HT-29 (cell line): ENCODE measurements at regions not wholly inside any gene's neighbourhood (a gene's known extent, or its start where the extent isn't known, plus 50 kb on each side); places are given as distances from the start of the nearest gene placed in this dataset.
"Not testable (repeated sequence)": the region's sequence is repeated elsewhere in the genome, so short reads cannot be mapped to it uniquely, and the experiment has no call there.

Experiments used
- DNase-seq: peaks from one replicate; pipeline ENCODE4 v3.0.0-alpha.2; 2015; ENCODE audit warnings: low spot score

DNA sequence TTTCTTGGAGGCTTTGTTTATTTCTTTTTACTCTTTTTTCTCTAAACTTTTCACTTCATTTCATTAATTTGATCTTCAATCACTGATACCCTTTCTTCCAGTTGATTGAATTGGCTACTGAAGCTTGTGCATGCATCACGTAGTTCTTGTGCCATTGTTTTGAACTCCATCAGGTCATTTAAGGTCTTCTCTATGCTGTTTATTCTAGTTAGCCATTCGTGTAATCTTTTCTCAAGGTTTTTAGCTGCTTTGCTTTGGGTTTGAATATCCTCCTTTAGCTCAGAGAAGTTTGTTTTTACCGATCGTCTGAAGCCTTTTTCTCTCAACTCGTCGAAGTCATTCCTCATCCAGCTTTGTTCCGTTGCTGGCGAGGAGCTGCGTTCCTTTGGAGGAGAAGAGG is 189.9 kb downstream of the TTC6 start:
- not testable (repeated sequence) for DNase-seq

DNA sequence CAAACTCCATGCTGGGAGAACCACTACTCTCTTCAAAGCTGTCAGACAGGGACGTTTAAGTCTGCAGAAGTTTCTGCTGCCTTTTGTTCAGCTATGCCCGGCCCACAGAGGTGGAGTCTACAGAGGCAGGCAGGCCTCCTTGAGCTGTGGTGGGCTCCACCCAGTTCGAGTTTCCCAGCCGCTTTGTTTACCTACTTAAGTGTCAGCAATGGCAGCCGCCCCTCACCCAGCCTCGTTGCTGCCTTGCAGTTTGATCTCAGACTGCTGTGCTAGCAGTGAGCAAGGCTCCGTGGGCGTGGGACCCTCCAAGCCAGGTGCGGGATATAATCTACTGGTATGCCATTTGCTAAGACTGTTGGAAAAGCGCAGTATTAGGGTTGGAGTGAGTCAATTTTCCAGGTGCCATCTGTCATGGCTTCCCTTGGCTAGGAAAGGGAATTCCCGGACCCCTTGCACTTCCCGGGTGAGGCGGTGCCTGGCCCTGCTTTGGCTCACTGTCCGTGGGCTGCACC is 190.7 kb downstream of the TTC6 start:
- not testable (repeated sequence) for DNase-seq

DNA sequence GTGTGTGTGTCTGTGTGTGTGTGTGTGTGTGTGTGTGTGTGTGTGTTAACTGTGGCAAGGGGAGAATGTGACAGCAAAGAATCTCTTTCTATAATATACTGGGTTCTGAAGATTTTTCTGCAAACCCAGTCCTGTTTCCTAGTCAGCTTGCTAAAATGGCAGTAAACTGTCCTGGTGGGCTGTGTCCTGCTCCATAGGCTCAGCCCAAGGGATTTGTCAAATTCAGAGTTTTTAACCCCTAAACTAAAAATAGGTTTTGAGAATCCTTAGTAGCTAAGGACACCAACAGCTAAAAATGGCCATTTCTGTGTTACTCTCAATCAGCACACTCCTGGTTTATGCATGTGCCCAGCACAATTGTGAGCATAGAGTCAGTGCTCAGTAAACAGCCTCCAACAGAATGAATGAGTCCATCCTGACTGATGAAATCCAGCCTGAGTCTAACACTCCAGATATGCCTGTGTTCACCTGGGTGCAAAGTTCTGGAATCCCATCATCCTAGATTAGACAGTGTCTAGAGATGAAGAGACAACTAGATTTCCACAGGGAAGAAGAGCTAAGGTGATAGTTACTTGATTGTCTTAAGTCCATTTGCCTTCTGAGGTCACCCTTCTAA is 192.6 kb downstream of the TTC6 start:
- no peak for DNase-seq

DNA sequence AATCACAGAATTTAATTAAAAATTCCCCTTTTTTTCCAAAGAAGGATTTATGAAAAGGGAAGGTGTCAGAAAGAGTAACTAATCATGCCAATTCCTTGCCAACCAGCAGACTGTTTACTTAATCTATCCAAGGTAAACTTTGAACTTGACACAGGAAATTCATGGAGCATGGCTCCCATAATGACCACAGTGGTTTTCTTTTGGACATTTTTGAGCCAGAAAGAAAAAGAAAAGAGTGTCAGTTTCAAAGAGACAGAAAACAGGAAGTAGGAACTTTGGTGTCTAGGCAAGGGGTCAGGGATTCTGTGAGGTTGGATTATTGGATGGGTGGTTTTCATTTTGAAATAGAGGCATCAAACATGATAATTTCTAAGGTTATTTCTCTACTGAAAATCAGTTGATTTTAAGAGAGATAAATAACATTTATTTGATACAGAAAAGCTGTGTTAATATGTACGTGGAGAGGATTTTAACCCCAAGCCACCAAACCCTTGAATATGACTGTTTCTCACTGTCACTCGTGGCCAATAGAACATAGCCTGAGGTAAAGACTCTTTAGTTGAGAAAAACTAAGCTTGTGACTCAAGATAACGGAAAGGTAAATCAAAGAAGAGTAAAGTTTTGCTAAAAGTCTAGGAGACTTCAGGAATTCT is 196.1 kb downstream of the TTC6 start:
- DNase-seq, result peak; percentile 20

DNA sequence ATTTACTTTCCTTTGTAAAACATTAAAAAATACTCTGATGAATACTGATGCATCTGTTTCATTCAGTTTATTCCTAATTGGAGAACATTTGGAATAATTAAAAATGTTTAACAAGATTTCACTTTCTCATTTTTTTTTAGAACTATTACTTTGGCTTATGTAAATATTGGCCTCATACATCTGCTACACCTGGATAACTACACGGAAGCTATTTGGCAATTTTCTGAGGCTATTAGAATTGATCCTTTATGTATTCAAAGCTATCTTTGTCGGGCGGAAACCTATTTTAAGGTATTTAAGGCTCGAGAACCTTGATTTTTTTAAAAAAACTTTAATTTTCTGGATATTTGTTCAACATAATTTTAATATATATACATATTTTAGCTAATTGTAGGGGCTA is 196.7 kb downstream of the TTC6 start:
- DNase-seq, result no peak

DNA sequence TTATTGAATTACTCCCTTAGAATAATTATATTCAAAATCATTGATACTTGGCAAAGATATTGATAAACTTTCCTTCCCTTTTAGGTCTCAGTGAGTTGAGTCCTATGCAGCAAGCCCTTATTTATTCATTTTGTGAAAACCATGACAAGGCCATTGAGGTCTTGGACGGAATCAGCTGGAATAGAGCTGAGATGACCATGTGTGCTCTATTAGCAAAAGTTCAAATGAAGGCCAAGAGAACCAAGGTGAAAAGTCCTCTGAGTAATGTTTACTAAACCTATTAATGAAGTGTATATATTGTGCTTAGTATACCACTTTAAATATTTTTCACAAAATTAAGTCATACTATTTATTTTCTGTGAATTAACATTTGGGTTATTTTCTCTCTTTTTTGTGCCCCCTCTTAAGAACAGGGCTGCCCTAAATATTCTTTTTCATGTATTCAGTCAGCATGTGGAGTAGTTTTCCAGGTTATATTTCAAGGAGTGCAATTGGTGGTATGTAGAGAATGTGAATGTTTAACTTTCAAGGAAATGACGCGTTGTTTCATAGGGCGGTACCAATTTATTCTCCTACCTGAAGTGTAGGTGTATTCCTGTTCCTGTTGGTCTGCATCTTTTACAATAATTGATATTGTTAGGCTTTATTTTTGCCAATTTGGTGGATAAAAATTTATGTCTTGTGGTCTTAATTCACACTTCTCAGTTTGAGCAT is 201.4 kb downstream of the TTC6 start:
- DNase-seq, result peak; percentile 47

DNA sequence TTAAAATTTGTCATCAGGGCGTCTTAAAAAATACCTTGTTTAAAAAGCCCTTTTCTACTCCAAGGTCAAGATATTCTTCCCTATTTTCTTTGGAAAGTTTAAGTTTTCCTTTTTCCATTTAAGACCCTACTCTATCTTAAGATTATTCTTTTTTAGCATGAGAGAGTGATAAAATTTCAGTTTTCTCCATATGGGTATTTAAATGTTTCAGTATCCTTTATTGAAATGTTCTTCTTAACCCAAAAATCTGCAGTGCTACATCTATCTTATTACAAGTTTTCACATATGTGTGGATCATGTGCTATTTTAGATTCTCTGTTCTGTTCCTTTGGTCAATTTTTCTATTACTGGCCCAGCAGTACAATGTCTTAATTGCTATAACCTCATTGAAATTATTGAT is 202.2 kb downstream of the TTC6 start:
- no peak for DNase-seq

DNA sequence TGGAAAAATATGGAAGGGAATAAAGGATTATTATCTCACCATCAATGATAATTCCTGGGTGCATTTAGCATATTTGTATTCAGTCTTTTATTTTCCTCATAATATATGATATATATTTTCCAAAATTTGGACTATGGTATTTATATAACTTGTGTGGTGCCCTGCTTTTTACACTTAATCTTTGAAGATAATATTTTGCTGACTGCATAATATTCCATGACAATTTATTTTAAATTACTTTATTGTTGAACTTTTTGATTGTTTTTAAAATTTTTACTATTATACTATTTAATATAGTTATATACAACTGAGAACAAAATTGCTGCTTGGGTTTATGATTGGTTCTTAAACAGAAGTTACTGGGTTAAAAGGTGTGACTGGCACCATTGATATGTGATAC is 212.3 kb downstream of the TTC6 start:
- DNase-seq, result no peak

DNA sequence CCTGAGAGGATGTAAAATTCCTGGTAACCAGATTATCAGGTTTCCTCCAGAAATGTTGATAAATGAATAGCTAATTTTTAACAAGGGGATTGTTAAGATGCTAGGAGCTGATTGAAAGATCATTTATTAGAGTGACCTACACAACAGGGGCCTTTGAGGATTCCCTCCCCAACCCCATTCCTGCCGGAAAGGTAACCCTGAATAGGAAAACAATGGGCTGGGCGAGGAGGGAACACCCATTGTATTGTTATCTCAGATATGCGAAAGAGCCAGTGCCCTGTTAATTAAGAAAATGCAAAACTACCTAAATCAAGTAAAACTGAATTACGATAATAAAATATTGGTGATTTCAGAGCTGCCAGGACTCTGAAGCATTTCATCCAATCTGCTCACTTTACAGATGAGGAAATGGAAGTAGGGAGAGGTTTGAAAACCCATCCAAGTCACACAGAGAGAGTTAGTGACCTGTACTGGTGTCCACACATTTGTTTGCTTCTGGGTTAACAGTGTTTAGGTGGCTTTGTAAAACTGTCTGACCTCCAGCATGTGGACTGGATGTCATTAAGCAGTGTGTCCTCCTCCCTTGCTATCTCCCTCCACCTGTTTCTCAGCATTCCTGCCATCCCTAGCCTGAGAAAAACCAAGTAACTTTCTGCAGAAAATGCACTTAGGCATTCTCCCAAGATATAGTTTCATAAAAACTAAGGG is 214.8 kb downstream of the TTC6 start:
- DNase-seq, result no peak

DNA sequence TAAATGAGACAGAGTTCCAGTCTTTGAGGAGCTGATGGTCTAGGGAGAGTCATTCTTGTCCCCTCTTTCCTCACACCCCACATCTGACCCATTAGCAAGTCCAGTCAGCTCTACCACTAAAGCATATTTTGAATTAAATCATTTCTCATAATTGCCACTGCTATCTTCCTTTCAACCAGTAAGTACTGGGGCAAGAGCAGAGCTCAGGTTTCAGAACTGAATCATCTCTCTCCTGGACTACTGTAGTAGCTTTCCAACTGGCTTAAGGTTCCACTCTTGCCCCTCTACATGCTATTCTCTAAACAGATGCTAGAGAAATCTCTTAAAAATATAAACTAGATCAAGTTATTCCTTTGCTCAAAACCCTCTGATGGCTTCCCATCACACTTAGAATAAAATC is 218.3 kb downstream of the TTC6 start:
- DNase-seq, result no peak

DNA sequence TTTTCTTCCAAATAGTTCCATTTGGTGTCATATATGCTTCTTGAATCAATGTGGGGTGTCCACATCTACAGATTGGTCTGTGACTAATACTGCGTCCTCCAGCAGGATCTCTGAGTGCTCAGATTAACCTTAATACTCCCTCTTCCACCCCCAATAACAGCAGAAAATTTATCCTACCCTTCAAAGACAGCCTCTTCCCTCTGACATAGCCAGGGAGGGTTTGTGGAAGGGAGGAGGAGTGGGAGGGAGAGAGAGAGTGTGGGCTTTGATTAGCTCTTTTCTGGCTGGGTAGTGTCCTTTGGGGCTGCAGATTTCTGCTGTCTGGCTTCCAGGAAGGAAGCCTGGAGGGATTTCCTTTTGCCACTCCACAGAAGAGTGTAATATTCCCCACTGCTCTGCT is 220.7 kb downstream of the TTC6 start:
- no peak for DNase-seq

DNA sequence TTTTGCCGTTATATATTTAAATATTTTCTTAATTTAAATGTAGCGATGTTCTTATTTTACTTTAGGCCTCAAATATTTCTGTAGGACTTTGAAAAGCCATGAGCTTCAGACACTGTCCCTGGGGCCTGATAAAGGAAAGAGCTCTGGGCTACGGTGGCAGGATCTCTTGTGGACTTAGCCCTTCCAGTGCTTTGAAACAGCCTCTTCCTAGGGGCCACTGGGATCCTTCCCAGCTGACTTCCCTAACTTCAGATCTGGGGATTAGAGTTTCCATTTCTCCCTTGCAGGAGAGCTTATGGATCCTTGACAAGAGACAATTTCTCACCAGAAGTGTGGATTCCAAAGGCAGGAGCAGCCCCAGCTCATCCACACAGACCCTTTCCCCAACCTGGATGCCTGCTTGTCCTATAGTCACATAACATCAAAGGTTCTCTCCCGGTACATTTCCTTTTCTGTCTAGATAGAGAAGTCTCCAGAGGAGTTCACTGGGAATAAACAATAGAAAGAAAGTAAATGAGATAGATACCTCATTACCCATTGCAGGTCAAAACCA is 221.4 kb downstream of the TTC6 start:
- DNase-seq, result no peak

DNA sequence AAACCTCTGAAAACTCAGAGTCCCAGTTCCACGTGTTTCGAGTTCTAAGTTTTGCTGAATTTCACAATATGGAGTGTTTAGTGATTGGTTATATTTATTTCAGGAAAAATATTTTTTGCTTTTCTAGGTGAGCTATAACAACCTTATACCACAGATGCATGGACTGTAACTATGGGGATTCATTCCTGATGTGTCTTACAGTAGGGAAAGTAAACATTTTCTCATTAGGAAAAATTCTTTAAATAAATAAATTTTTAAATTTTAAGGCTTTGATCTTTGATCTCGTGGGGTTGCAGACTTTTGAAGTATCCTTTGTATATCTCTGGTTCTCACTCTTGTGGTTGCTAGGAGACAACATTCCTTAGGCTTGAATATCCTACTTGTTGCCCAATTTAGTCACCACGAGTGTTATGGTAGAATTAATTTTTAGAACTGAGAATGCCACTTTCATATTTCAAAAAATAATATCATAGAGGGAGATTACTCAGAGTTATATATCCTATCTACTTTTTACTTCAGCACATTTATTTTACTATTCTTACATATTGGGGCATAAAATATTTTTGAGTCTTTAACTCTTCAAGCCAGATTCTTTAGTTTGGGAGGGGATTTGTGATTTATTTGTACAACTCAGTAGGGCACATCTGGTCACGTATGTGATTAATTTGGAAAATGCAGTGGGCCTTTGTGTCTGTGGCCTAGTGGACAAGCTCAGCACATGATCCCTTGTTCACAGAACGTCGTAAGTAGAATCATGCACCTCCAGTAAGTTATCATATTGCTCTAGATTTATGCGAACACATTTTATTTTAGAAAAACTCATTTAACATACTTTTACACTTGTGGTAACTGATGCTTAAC is 224.0 kb downstream of the TTC6 start:
- peak; percentile 7 for DNase-seq

DNA sequence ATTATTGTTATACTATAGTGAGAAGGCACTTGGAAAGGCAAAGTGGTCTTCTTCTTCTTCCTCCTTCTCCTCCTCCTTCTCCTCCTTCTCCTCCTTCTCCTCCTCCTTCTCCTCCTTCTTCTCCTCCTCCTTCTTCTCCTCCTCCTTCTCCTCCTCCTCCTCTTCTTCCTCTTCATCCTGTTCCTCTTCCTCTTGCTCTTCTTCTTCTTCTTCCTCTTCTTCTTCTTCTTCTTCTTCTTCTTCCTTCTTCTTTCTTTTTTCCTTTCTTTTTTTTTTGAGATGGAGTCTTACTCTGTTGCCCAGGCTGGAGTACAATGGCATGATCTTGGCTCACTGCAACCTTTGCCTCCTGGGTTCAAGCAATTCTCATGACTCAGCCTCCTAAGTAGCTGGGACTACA is 225.4 kb downstream of the TTC6 start:
- DNase-seq, result not testable (repeated sequence)

DNA sequence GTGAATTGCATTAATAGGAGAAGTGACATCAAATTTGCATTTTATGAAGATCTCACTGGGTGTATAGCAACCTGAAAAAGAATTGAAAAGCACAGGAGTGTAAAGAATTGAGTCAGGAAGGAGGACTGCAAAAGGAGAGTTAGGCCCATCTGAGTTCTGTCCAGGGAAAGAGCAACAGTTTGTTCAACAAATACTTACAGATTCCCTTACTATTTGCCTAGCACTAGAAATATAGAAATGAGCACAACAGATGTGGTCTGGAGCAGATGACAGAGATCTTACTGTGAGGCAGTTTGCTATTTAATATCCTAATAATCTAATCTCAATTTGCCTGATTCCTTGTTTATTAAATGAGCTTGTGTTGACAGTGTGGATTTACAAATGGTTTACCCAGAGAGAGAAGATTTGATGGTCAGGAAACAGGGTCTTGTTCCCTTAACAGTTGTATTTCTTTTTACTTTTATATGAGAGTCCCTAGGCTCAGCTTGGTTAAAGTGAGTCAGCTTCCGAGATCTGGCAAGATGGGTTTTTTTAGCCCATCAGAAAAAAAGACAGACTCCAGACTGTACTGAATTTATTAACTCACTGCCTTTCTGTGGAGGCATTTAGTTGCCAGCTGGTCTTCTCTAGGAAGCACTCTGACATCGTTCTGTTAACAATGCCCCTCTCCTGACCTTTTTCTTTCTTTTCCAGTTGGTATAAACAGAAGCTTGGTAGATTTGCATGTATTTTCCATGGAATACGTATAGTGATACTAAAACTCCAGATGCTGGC is 229.7 kb downstream of the TTC6 start:
- no peak for DNase-seq

DNA sequence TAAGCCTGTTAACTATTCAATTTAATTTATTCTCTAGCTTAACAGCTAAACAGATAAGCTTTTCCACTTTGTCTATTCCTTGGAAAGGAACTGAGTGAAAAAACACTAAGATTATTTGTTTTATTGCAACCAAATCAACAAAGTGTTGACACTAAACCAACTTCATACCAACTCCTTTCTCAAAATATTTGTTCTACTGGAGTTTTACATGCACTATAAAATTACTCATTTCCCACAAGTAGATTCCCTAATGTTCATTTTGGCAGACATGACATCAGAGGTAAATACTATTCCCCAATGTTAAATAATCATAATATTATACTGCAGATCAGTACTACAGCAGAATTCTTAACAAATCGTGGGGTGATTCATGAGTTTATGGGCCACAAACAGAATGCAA is 231.4 kb downstream of the TTC6 start:
- DNase-seq, result no peak

DNA sequence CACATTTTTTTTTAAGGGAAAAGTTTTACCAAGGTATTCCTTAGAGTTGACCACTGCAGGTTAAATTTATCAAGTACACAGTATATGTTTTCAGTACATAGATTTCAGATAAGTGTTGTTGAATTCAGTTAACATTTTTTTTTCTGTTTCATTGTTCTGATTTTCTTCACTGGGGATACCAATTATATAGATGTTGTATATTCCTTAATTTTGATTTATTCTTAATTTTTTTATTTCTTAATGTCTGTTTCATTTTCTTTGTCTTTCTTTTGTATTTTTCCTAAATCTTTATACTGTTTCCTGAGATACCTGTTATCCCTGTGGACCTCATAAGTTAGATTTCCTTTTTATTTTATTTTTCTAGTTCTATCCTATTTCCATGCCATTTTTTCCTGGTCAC is 234.8 kb downstream of the TTC6 start:
- DNase-seq, result no peak

DNA sequence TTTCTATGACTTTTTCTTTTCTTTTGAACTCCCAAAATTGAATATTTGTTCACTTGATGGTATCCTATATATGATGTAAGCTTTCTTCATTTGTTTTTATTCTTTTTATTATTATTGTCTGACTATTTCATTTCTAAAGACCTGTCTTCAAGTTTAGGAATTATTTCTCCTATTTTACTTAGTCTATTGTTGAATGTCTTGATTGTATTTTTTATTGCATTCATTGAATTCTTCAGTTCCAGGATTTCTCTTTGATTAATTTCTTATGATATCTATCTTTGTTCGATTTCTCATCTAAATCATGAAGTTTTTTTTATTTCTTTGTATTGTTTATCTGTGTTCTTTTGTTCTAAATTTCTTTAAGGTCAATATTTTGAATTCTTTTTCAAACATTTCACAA is 238.8 kb downstream of the TTC6 start:
- DNase-seq, result no peak

DNA sequence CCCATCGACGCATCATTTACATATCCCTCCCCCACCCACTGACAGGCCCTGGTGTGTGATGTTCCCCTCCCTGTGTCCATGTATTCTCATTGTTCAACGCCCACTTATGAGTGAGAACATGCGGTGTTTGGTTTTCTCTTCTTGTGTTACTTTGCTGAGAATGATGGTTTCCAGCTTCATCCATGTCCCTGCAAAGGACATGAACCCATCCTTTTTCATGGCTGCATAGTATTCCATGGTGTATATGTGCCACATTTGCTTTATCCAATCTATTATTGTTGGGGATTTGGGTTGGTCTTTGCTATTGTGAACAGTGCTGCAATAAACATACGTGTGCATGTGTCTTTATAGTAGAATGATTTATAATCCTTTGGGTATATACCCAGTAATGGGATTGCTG is 243.3 kb downstream of the TTC6 start:
- DNase-seq, result not testable (repeated sequence)

DNA sequence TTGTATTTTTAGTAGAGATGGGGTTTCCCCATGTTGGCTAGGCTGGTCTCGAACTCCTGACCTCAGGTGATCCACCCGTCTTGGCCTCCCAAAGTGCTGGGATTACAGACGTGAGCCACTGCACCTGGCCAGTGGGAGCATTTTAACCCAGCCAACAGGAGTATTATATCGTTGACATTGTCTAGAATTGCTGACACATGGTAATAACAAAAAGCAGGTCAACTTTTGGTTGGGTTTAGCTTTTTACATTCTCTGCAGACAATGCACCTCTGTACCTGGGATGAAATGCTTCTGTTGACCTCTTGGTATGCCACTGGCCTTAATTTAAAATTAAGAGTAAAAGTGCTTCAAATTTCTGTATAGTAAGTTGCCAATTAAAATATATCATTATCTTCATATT is 245.6 kb downstream of the TTC6 start:
- DNase-seq, result not testable (repeated sequence)
